ENCODE measurements at regions not wholly inside any gene's neighbourhood (a gene's known extent, or its start where the extent isn't known, plus 50 kb on each side); places are given as distances from the start of the nearest gene placed in this dataset.

DNA sequence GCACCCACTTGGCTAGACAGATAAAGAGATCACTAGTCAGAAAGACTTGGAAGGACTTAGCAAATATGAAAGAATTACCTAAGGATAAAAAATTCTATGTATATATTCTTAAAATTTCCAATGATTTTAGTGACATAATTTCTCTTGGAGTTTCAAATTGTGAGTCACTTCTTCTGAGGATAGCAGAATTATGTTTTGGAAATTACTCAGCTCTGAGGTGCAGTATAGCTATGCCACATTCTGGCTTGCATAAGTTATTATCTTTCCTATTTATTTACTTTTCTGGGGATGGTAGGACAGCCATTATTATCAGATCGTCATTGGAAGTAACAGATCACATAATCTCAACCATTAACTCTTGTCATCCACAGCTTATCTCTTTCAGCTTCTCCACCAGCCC lies 853.5 kb downstream of the TRIML1 start:
- TF ChIP-seq, protein P1, sequence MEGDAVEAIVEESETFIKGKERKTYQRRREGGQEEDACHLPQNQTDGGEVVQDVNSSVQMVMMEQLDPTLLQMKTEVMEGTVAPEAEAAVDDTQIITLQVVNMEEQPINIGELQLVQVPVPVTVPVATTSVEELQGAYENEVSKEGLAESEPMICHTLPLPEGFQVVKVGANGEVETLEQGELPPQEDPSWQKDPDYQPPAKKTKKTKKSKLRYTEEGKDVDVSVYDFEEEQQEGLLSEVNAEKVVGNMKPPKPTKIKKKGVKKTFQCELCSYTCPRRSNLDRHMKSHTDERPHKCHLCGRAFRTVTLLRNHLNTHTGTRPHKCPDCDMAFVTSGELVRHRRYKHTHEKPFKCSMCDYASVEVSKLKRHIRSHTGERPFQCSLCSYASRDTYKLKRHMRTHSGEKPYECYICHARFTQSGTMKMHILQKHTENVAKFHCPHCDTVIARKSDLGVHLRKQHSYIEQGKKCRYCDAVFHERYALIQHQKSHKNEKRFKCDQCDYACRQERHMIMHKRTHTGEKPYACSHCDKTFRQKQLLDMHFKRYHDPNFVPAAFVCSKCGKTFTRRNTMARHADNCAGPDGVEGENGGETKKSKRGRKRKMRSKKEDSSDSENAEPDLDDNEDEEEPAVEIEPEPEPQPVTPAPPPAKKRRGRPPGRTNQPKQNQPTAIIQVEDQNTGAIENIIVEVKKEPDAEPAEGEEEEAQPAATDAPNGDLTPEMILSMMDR (IDR thresholded peaks at IDR 0.05; ENCODE audit: low read depth, low read length, poor library complexity, severe bottlenecking) = no peak
- no peak for TF ChIP-seq EZH2phosphoT487 (IDR thresholded peaks at IDR 0.05; ENCODE audit: borderline replicate concordance, low read length)

All from DOHH2 (cell line).